A673 (cell line): ENCODE measurements at regions not wholly inside any gene's neighbourhood (a gene's known extent, or its start where the extent isn't known, plus 50 kb on each side); places are given as distances from the start of the nearest gene placed in this dataset.

Source experiments
- BruUV-seq: library from RNA; stranded (reverse); fragments of 400-500 nt; replicated peaks from 2 replicates; lab custom pipeline; 2021; lab: Mats Ljungman, UMichigan
- CTCF ChIA-PET: fragments of 300-600 bp; sonication (Branson Sonifier 250); formaldehyde crosslinking; loops from one replicate; lab custom pipeline; 2022; ENCODE audit warnings: antibody characterized with exemption; lab: Charles Lee
- POLR2A ChIA-PET: fragments of 300-600 bp; sonication (Branson Sonifier 250); formaldehyde crosslinking; loops from one replicate; lab custom pipeline; 2022; ENCODE audit warnings: antibody characterized with exemption; ENCODE audit not compliant: low non-redundant PET; lab: Charles Lee
- DNase-seq: peaks from one replicate; pipeline ENCODE4 v3.0.0-alpha.2; 2015; ENCODE audit warnings: low spot score
- H3K27ac ChIP-seq: fragments of 200-600 bp; sonication (generic); 2 replicates; pipeline ENCODE4 v1.5.1; 2016; ENCODE audit warnings: mixed run types, low read depth, mild to moderate bottlenecking, mixed read lengths, antibody characterized with exemption, low read length; ENCODE audit not compliant: poor library complexity, severe bottlenecking
- H3K27me3 ChIP-seq: fragments of 200-600 bp; sonication (generic); replicated peaks from 2 replicates; pipeline ENCODE4 v1.6.1; 2017; ENCODE audit warnings: mixed run types, low read depth, mild to moderate bottlenecking, mixed read lengths, antibody characterized with exemption, low read length; ENCODE audit not compliant: insufficient read depth, poor library complexity
- H3K36me3 ChIP-seq: fragments of 200-600 bp; sonication (generic); 2 replicates; pipeline ENCODE4 v1.6.1; 2016; ENCODE audit warnings: mixed run types, mild to moderate bottlenecking, mixed read lengths, antibody characterized with exemption, low read length; ENCODE audit not compliant: insufficient read depth, poor library complexity, severe bottlenecking
- H3K4me1 ChIP-seq: fragments of 200-600 bp; sonication (generic); 2 replicates; pipeline ENCODE4 v1.6.1; 2017; ENCODE audit warnings: mixed run types, mild to moderate bottlenecking, mixed read lengths, antibody characterized with exemption, low read length; ENCODE audit not compliant: insufficient read depth, poor library complexity, severe bottlenecking
- H3K4me3 ChIP-seq: fragments of 200-600 bp; sonication (generic); 2 replicates; pipeline ENCODE4 v1.5.1; 2016; ENCODE audit warnings: low read depth, mixed run types, mild to moderate bottlenecking, mixed read lengths, low read length; ENCODE audit not compliant: poor library complexity, severe bottlenecking
- H3K9me3 ChIP-seq: fragments of 200-600 bp; sonication (generic); 2 replicates; pipeline ENCODE4 v1.6.1; 2016; ENCODE audit warnings: mixed run types, low read depth, mild to moderate bottlenecking, mixed read lengths, antibody characterized with exemption, low read length; ENCODE audit not compliant: poor library complexity, severe bottlenecking
- EZH2 ChIP-seq: fragments of 200-600 bp; sonication (generic); IDR thresholded peaks from 2 replicates; pipeline ENCODE4 v1.6.1; 2017; ENCODE audit warnings: borderline replicate concordance, low read depth, mild to moderate bottlenecking, mixed read lengths, antibody characterized with exemption, low read length; ENCODE audit not compliant: poor library complexity, severe bottlenecking
- intact Hi-C: fragments of 100-400 bp; cut with micrococcal nuclease; formaldehyde crosslinking; loops from one replicate; pipeline ENCODE4 v1.10.0; 2022; ENCODE audit not compliant: unreplicated experiment
- TF ChIP-seq, protein P1 (sequence below): fragments of 300-800, 200-600 bp; sonication (generic); conservative IDR thresholded peaks from 2 replicates; pipeline ENCODE4 v1.5.1; 2017; ENCODE audit warnings: low read depth, mild to moderate bottlenecking, antibody characterized with exemption, low read length, moderate library complexity, mixed read lengths

- TF ChIP-seq, protein P1, sequence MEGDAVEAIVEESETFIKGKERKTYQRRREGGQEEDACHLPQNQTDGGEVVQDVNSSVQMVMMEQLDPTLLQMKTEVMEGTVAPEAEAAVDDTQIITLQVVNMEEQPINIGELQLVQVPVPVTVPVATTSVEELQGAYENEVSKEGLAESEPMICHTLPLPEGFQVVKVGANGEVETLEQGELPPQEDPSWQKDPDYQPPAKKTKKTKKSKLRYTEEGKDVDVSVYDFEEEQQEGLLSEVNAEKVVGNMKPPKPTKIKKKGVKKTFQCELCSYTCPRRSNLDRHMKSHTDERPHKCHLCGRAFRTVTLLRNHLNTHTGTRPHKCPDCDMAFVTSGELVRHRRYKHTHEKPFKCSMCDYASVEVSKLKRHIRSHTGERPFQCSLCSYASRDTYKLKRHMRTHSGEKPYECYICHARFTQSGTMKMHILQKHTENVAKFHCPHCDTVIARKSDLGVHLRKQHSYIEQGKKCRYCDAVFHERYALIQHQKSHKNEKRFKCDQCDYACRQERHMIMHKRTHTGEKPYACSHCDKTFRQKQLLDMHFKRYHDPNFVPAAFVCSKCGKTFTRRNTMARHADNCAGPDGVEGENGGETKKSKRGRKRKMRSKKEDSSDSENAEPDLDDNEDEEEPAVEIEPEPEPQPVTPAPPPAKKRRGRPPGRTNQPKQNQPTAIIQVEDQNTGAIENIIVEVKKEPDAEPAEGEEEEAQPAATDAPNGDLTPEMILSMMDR, result no peak
- no peak for TF ChIP-seq EZH2
- Histone ChIP-seq H3K4me3 (no peak overlapping the region), H3K4me1 (no peaks in the 10 kb centered on the region), H3K27me3 (no peaks in the 10 kb centered on the region), H3K27ac (no peak overlapping the region), H3K36me3 (no peaks in the 10 kb centered on the region), H3K9me3 (no peaks in the 10 kb centered on the region)
- DNase-seq, result no peak
- intact Hi-C loops, result no loop called here
- CTCF ChIA-PET, result no interaction called here
- BruUV-seq, result no TSS peak
- POLR2A ChIA-PET, result no interaction called here
These were observed 378.8 kb upstream of the ZNF608 start for GRCh38 chr5:125125031-125125823.

DNA sequence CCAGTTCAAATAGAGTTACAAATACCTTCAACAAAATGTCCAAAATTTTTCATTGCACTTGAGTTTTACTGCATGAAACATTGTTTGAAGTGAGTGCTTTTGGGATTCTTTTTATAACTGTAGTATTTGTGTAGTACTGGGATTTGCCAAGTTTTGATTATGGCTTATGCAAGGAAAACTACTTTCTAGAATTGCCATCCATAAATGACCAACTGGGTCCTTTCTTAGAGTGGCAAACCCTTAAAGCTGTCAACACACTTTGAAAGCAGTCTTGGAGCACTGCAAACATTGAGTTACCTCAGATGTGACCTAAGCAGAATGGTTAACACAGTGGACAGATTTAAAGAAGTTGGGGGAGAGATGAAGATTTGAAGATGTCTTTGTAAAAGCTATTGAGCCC lies 379.6 kb upstream of the ZNF608 start:
- CTCF ChIA-PET, result no interaction called here
- intact Hi-C loops, result no loop called here
- no peaks in the 10 kb centered on the region for H3K4me1 ChIP-seq

GRCh38 chr5:125129151-125129806 lies 382.8 kb upstream of the ZNF608 start:
- intact Hi-C loops, result no loop called here
- no peak overlapping the region for H3K4me3 ChIP-seq
- H3K27me3 ChIP-seq, result no peaks in the 10 kb centered on the region
- H3K9me3 ChIP-seq, result no peaks in the 10 kb centered on the region
- TF ChIP-seq EZH2, result no peak
- TF ChIP-seq, protein P1, result no peak
- no peaks in the 10 kb centered on the region for H3K36me3 ChIP-seq
- ChIA-PET CTCF (no interaction called here), POLR2A (no interaction called here)
- H3K4me1 ChIP-seq, result no peaks in the 10 kb centered on the region
- no peak overlapping the region for H3K27ac ChIP-seq
- no peak for DNase-seq
- no TSS peak for BruUV-seq

More for the DNA sequence above, 379.6 kb upstream of the ZNF608 start:
- no peak overlapping the region for H3K4me3 ChIP-seq
- POLR2A ChIA-PET, result no interaction called here
- DNase-seq, result no peak
- H3K27ac ChIP-seq, result no peak overlapping the region
- no peaks in the 10 kb centered on the region for H3K36me3 ChIP-seq
- TF ChIP-seq, protein P1, result no peak
- no peak for TF ChIP-seq EZH2
- H3K9me3 ChIP-seq, result no peaks in the 10 kb centered on the region
- H3K27me3 ChIP-seq, result no peaks in the 10 kb centered on the region
- BruUV-seq, result no TSS peak
